HT-29 (cell line): ENCODE measurements at regions not wholly inside any gene's neighbourhood (a gene's known extent, or its start where the extent isn't known, plus 50 kb on each side); places are given as distances from the start of the nearest gene placed in this dataset.
A peak's percentile ranks its signal among the peaks of the same experiment; 100 is the strongest.

Source experiments
- DNase-seq: peaks from one replicate; pipeline ENCODE4 v3.0.0-alpha.2; 2015; ENCODE audit warnings: low spot score

DNA sequence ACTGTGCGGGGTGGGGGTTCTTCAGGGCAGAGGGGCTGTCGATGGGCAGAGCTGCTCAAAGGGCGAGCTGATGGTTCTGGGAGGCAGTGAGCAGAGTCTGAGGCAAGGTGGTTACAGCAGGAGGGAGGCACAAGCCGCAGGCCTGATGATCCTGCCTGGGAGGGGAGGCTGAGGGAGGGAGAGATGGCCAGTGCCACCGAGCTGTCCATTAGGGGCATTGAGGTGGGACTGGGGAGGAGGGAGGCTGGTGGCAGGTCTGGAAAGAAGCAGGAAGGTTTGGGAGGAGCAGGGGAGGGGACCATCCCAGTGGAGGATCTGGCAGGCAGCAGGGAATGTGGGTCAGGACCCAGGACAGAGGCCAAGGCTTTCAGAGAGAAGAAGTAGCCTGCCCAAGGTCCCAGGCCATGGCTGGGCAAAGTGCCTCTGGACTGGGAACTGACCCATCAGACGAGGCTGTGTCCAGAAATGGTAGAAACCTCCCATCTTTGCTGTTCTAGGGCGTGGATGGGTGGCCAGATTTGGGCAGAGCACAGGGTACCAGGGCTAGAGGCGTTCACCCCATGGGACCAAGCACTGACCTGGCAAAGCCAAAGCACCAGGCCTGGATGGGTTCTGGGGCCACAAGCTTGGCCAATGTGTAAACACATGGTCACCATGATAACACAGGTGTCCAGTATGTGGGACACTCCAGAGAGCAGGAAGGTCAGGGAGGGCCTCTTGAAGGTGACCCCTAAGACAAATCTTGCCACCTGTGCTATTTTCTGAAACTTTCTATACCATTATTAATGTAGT, 55.5 kb downstream of the INHBB start:
- DNase-seq = no peak

DNA sequence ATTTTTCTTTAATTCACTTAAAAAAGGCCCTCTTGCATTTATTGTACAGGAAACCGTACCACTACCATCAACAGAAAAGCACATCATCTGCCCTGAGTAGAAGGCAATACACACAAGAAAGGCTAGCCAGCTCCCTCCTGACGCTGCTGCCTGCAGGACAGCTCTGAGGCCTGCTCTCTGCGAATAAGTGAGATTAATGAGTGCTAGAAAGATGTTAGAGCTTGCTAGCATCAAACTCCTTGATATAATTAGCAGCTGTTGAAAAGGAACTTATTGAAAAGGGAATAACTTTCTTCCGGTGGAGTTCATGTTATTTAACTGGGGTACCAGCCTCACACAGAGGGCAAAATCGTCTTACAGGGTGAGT, 56.1 kb downstream of the INHBB start:
- DNase-seq = no peak

DNA sequence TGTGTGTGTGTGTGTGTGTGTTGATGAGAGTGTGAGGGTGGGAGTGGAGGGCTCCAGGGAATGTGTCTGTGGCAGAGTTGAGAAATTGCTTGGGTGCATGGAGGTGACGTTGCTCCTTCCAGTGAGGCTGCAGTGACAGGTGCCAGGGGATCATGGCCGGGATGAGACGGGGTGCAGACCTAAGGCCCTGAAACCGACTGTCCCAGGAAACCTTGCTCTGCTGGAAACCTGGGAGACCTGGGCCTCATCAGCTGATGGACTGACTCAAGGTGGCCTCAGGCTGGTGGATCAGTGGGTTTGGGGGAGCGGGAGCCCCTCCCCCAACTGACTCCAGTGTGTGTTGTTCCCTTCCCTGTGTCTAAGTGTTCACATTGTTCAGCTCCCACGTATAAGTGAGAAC, 56.6 kb downstream of the INHBB start:
- no peak for DNase-seq

DNA sequence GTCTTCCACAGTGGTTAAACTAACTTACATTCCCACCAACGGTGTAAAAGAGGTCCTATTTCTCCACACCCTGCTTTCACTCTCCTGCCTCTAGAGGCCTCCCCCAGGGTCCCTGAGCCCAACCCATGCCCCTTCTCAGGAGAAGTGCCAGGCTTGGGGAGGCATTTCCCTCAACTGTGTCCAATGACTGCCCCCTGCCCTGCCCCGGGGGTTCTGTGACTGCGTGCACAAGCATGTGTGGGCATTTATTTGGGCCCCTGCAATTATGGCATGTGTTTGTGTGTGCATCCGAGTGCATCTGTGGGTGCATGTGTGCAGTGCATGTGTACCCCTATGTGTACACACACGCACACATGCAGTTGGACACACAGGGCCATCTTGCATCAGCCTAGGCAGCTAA, 57.3 kb downstream of the INHBB start:
- DNase-seq = no peak

DNA sequence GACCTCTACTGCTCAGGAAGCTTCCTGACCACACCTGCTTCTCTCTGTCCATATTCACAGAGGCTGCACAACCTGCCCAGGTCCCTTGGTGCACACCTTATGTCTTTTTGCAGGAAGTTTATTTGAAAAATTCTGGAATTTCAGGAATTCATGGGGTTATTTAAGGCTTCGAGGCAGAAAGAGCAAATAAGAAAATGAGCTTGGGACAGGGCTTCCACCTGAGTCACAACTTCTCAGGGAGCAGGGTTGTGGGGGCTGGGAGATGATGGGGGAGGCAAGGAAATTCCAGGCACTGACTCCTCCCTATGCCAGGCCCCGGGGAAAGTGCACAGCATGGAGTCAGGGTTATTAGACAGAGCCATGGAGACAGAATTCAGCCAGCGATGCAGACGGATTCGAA, 57.7 kb downstream of the INHBB start:
- DNase-seq = no peak

DNA sequence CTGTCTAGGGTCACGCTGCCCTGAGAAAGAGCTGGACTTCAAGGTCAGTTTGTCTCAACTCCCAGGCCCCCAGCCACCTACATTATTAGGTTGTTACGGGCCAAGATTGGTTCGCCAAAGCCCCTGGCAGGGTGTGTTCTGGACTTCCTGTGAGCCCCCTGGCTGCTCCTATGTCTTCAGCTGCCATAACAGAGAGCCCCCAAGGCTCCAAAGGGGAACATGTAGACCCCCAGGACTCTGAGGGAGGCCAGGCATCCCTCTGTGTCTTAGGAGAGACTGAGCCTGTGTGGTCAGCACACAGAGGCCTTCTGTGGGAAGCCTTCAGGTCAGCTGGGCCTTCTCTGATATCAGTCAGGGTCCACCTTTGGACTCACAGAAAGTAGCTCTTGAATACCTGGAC, 58.3 kb downstream of the INHBB start:
- DNase-seq = no peak

DNA sequence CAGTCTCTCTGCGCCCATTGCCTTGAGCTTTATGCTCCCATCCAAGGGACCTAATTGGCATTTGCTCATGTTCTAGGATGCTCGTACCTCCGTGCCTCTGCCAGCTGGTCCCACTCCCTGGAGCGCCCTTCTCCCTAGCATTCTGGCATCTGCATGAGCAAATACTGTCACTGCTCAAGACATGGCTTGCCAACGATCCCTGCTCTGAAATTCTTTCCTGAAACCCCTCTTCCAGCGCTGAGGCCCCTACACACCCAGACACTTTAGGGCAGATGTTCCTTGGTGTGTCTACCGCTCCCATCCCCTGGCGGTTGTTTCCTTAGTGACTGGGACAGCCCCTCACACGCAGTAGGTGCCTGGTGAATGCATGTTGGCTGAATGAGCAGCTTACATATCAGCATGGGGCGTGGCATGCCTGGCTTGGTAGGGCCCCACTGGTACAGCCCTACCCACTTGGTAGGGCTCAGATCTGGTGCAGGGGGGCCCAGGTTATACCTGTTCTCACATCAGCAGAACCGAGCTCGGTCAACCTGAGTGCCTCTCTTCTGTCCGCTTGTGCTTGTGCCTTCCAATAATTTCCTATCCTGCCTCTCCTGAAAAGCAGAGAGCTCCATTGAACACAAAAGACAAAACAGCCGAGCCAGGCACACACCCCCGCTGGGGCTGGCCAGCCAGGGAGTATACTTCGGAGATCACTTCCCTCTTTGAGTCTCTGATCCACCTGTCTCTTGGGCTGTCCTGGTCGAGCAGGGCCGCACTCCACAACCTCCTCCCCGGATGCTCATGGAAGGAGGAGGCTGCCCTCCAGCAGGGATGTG, 59.2 kb downstream of the INHBB start:
- no peak for DNase-seq

DNA sequence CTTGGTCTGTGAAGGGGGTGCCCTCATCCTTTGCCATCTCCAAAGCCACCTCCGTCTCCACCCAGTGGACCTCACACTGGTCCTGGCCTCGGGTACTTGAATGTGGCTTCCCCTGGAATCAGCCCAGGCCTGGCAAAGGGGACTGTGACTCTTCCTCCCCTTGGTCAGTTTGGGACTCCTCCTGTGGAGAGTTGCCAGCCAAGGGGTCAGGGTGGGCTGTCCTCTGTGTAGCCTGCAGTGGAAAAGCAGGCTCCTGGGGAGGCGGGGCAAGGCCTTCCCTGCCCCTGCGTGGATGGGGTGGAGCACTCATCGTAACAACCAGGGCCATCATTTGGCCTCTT, 59.8 kb downstream of the INHBB start:
- no peak for DNase-seq

DNA sequence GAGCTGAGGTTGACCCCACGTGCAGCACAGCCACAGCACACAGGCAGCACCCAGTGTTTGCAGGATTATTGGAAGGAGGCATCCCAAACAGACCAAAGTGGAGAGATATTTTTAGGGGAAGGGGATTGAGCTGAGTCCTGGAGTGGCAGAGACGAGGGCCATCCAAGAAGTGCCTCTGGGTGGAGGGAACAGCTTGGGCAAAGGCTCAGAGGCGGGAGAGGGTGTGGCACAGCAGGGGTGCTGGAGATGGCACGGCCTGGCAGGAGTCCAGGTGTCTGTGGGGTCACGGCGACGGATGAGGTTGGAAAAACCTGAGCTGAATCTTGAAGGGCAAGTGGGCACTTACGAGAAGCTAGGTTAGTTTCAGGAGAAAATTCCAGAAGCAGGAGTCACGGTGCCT, 60.6 kb downstream of the INHBB start:
- DNase-seq = no peak

DNA sequence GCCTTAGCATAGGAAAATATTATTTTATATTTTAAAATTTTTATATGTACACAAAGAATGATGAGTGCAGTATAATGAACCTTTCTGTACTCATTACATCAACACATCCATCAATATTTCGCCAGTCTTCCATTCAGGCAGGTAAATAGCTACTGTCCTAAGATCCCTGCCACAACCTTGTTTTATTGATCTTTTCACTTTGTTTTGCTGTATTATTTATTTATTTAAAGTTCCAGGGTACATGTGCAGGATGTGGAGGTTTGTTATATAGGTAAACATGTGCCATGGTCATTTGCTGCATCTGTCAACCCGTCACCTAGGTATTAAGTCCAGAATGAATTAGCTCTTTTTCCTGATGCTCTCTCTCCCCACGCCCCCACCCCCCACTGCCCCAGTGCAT, 64.6 kb downstream of the INHBB start:
- no peak for DNase-seq

DNA sequence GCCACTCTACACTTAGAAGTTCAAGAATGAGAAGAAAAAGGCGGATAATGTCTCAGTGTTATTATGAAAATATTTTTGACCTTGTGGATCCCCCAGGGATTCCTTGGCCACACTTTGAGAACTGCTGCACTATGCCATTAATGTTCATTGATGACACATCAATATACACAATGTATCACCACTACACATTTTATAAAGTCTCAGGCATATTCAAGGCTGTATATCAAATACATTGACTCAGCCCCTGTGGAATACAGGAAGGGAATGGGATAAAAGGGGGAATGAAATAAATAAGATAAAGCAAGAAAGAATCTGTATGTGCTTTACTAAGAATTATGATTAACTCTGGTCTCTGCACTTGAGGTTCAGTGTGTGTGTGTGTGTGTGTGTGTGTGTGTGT, 69.1 kb downstream of the INHBB start:
- DNase-seq = no peak

DNA sequence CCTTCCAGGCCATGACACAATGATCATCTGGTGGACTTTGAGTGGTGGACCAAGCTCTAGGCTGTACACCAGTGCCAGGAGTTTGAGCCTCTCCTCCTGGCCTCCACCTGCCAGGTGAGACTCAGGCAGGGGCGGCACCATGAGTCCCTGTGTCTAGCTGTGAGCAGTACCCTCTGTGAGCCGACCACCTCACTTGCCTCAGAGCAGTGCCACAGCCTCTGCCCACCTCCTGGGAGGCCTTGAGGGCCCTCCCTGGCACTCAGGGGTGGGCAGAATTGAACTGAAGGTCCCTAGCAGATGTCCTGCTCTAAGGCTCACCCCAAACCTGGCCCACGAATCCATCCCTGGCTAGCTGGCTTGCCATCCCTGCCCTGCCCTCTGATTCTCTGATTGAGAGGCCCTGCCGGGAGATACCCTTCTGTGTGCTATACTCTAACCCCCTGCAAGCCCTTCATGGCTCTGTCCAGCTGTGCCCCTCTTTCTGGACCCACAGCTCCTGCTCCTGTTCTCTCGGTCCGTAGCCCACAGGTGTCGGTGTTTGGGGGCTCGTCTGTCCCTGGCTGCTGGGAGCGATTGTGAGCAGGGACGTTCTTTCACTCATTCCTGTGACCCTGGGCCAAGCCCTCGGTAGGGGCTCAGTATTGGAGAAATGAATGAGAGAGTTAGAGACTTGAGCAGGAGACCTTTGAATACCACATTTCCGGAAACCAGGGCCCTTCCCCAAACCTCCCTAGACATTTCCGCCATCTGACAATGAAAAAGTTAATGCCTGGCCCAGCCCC, 70.0 kb downstream of the INHBB start:
- no peak for DNase-seq

DNA sequence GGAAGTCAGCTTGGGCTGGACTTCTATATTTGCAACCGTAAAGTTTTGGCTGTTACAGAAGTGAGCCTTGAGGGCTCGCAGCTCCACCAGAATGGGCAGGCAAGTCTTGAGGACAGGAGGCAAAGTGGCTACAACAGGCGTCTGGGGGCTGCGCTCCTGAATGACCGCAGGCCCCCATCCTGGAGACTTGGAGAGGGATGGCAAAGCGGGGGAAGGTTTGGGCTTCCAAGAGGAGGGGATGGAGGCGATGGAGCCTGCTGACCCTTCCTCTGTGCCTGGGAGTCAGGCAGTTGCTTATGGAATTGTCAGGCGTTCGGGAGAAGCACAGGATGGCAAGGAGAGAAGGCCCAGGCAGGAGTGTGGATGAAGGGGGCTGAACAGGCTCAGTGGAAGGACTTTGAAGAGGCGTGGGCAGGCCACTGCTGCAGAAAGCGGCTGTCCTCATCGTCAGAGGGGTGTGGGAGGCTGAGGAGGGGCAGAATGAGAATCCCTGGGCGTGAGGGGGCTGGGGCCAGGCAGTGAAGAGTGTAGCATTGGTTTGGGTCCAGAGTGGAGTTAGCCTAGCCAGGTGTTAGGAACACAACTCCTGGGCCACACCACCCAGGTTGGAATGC, 72.3 kb downstream of the INHBB start:
- no peak for DNase-seq

DNA sequence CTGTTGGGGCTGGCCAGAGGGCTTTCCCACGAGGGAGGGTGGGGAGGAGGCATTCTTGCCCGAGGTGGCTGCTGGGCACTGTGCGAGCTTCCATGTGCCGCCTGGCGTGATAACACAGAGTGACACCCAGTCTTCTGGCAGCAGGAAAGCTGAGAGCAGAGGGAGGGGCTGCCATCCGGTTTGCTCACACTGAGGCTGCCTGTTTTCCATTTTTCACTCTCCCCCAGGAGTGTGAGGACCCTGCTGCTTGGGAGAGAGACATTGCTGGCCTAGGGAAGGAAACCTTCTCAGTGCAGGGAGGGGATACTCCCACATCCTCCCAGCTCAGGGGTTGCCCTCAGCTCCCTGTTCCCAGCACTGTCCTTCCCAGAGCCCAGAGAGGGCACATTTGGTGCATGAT, 73.1 kb downstream of the INHBB start:
- peak; percentile 10 for DNase-seq

DNA sequence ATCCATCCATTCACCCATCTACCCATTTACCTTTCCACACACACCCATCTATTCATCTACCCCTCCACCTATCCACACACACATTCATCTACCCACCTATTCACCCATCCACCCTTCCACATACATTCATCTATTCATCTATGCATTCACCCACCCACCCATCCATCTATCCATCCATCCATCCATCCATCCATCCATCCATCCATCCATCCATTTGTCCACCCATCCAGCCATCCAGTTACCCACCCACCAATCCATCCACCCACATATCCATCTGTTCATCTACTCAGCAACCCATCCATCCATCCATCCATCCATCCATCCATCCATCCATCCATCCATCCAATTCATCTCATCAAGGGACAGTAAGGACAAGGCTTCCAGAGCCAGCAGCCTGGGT, 74.0 kb downstream of the INHBB start:
- no peak for DNase-seq

DNA sequence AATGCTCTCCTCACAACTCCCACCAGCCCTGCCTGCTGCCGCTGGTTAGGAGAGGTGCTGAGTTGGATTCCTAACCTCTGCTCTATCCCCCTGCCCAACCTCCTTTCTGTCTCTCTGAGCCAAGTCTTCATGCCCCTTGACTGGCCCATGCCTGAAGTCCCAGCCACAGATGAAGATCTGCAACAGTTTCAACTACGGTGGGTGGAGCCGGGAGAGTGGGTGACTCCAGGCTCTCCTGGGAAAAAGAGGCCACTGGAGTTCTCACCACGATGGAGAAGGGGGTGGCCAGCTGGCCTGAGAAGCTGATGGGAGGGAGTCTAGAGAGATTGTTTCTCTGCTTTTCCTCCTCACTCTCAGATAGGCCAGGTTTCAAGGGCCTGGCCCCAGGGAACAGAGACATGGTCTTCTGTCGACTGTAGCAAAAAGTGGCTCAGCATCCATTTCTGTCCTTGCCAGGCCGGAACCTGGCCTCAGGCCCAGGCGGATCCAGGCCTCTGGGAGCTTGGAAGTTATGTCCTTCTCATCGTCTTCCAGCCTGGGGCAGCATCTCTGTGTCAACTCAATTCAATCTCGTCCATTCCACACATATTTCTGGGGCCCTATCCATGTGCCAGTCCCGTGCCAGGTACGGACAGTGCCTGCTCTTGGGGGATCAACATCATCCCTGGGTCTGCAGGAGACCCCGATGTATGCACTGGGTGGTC, 75.3 kb downstream of the INHBB start:
- no peak for DNase-seq

DNA sequence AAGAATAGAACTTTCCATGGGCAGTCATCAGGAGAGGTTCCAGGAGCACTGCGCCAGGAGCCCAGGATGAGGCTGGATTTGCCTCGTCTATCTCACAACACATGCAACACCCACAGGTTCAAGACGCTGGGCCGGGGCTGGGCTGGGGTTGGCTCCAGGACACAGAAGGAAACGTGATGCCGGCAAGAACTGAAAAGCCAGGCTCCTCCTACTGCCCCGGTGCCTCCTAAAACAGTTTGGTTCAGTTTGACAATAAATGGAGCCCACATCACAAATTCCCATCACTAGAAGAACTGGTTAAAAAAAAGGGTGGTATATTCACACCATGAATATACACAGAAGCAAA, 75.9 kb downstream of the INHBB start:
- DNase-seq = no peak

DNA sequence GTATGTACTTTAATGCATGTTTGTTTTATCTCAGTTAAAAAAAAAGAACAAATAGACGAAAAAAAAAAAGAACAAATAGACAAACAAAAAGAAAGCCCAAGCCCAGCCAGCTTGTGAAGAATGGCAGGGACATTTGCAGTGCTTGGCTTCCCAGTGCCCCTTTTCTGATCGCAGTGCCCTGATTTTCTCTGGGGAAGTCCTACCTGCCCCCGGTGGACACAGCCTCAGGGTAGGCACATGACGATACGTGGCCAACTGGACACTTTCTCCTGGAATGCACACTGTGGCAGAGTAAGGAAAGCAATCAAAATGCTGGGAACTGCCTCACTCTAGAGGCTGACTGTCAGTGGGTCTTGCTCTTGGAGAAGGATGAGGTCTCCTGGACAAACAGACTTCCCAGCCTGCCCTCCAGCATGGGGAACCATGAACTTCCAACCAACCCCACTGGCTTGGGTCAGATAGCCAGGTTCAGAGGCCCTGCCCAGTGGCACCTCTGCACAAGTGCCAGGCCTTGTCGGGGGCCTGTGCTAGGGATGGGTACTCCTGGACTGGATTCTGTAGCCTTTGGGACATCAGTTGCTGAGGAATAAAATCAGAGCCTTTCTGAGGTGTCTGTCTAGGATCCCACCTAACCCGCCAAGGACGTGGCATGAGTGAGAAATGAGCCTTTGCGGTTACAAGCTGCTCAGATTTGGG, 76.7 kb downstream of the INHBB start:
- no peak for DNase-seq

DNA sequence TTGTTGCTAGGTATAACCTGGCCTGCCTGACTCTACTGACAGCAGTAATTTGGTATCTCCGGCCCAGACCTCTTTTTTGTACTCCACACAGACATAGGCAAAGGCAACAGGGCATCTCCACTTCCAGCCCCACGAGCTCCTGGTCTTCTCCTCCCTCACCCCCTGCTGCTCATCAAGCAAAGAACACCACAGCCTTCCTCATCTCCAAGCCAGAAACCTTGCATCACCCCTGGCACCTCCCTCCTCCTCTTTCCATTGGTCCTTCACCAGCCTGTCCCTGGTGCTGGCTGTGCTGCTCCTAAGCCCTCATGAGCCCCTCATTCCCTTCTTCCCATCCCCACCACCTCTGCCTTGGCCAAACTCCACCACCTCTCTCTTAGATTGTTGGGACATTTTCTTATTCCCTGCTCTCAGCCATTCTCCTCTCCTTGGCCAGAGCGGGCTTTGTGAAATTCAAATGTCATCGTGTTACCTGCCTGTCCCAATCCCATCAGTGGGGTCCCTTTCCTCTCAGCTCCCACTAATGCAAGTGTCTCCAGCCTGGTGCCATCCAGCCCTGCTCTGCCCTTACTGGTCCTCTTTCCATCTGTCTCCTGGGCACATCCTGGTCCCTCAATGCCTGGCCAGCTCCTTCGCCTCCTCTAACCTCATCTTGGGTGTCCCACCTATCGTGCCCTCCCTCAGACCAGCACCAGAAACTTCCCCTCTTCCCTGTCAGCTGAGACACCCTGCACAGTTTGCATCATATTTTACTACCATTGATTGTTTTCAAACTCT, 77.4 kb downstream of the INHBB start:
- no peak for DNase-seq

DNA sequence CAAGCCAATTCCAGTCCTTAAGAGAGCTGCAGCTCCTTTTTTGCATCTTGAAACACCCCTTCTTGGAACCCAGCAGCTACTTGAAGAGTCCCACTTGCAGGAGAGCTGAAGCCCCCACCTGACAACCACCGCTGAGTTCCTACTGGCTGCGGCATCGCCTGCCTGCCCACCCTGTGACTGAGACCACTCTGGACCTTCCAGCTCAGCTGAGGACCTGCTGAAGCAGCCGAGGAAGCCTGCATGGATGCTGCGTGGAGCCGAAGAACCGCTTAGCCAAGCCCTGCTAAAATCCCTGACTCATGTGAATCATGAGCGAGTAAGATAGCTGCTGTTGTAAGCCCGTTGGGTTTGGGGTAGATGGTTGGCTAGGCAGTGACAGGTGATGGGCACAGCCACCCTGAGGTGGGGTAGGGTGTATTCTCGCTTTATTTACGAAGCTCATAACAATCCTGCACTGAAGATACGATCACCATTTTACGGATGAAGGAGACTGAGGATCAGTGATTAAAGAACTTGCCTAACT, 78.4 kb downstream of the INHBB start:
- DNase-seq = no peak
